Prostate gland (tissue), 2 donors: ENCODE measurements at regions not wholly inside any gene's neighbourhood (a gene's known extent, or its start where the extent isn't known, plus 50 kb on each side); places are given as distances from the start of the nearest gene placed in this dataset.

Experiments used
- DNase-seq: peaks from one replicate; pipeline ENCODE4 v3.0.0-alpha.2; 2019; ENCODE audit warnings: low spot score
- H3K27ac ChIP-seq, 2 donors: fragments of 200-600 bp; sonication (generic); 2 replicates each; pipeline ENCODE4 v1.5.1; 2017 to 2019
- H3K27me3 ChIP-seq: fragments of 200-600 bp; sonication (generic); replicated peaks from 2 replicates; pipeline ENCODE4 v1.5.1; 2019; ENCODE audit not compliant: insufficient read depth
- H3K36me3 ChIP-seq, 2 donors: fragments of 200-600 bp; sonication (generic); 1 replicate in 1 of 2; 2 replicates in 1 of 2; pipeline versions ENCODE4 v1.5.1 to v1.8.1; 2017 to 2019
- H3K4me1 ChIP-seq: fragments of 200-600 bp; sonication (generic); replicated peaks from 2 replicates; pipeline ENCODE4 v1.5.1; 2019
- H3K4me3 ChIP-seq, 2 donors: fragments of 200-600 bp; sonication (generic); 2 replicates each; pipeline ENCODE4 v1.5.1; 2017 to 2019
- H3K9me3 ChIP-seq: fragments of 200-600 bp; sonication (generic); 2 replicates; pipeline ENCODE4 v1.5.1; 2017
- POLR2A ChIP-seq: fragments of 450-650 bp; IDR thresholded peaks from one replicate; pipeline ENCODE4 v1.6.1; 2016; ENCODE audit warnings: antibody characterized with exemption, mild to moderate bottlenecking
- POLR2AphosphoS5 ChIP-seq: sonication (generic); formaldehyde crosslinking; IDR thresholded peaks from one replicate; pipeline ENCODE4 v1.6.1; 2017; ENCODE audit warnings: antibody characterized with exemption
- WGBS: methylation state at CpG from one replicate; pipeline ENCODE4 v1.1.5; 2018; 5-methylcytosine and 5-hydroxymethylcytosine counted together
- intact Hi-C: fragments of 100-400 bp; cut with DNase I; formaldehyde crosslinking; loops from one replicate; pipeline ENCODE4 v1.14.2; 2022
- TF ChIP-seq, protein P1 (sequence below), 4 experiments: fragments of 200-600 bp in 2 of 4; fragments of 450-650 bp in 2 of 4; sonication (generic) in 2 of 4; IDR thresholded peaks; 1 replicate in 3 of 4; 2 replicates in 1 of 4; pipeline ENCODE4 v1.5.1; 2016 to 2019; ENCODE audit warnings: antibody characterized with exemption in 4 of 4, mild to moderate bottlenecking in 2 of 4, moderate library complexity in 2 of 4

DNA sequence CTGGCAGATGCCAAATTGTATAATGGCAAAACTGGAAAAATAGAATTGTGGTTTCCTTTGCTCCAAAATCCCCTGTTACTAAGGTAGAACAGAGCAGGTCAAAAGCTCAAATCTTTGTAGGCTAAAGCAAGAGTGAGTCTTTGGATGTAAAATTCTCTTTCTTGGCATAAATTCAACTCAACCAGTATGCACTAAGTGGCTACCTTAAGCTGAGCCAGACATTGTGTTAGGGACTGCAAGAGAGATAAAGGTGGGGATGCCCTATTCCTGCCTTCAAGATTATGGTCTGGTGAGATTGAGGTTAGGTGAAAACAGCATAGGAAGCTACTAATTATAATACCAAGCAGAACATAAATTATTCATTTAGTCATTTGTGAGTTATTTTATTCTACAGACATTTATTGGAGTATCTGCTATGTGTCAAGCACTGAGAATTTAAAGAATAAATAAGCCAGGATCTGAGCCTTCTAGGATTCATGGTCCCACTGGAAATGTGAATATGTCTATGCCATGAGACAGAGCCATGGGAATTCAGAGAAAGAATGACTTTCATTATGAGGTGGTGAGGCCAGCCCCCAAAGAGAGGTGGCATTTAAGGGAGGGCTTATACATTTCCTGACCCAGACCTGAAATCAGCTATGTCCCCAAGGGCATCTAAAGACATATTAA, 198.0 kb upstream of the NCKAP5 start:
- Histone ChIP-seq H3K4me1 (no peaks in the 10 kb centered on the region), H3K27me3 (peaks cover 3% of the 10 kb centered on the region), H3K9me3 (no peaks in the 10 kb centered on the region), H3K27ac (no peak overlapping the region), H3K36me3 (no peaks in the 10 kb centered on the region), H3K4me3 (no peak overlapping the region)
- TF ChIP-seq POLR2A, result no peak
- no peak for TF ChIP-seq POLR2AphosphoS5
- TF ChIP-seq, protein P1, sequence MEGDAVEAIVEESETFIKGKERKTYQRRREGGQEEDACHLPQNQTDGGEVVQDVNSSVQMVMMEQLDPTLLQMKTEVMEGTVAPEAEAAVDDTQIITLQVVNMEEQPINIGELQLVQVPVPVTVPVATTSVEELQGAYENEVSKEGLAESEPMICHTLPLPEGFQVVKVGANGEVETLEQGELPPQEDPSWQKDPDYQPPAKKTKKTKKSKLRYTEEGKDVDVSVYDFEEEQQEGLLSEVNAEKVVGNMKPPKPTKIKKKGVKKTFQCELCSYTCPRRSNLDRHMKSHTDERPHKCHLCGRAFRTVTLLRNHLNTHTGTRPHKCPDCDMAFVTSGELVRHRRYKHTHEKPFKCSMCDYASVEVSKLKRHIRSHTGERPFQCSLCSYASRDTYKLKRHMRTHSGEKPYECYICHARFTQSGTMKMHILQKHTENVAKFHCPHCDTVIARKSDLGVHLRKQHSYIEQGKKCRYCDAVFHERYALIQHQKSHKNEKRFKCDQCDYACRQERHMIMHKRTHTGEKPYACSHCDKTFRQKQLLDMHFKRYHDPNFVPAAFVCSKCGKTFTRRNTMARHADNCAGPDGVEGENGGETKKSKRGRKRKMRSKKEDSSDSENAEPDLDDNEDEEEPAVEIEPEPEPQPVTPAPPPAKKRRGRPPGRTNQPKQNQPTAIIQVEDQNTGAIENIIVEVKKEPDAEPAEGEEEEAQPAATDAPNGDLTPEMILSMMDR (IDR thresholded peaks at IDR 0.05), result no peak
- intact Hi-C loops, result no loop called here
- no peak for DNase-seq

DNA sequence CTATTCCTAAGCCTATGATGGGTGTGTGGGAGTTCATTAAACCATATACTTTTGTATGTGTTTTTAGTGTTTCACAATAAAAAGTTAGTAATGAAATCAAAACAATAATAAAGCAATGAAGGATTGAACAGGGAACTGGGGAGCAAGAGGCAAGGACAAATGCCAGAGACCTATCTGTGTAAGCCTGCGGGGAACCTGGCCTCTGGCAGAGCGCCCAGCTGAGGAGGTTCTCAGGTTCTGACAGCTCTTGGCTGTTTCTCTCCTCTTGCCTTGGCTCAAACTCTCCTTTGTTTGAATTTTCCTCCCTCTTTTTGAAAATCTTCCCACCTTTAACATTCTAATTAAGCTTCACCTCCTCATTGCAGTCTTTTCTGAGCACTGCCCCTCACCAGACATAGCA, 200.0 kb upstream of the NCKAP5 start:
- peak; percentile 59 for DNase-seq
- 24% methylated on average over 2 of the region's 2 CpGs for WGBS
- no peak overlapping the region for H3K4me3 ChIP-seq
- H3K9me3 ChIP-seq, result no peaks in the 10 kb centered on the region
- H3K4me1 ChIP-seq, result no peaks in the 10 kb centered on the region
- H3K27ac ChIP-seq, result no peak overlapping the region
- H3K27me3 ChIP-seq, result peaks cover under 1% of the 10 kb centered on the region
- intact Hi-C loops, result no loop called here
- no peak for TF ChIP-seq POLR2A
- TF ChIP-seq POLR2AphosphoS5, result no peak
- TF ChIP-seq, protein P1 (IDR thresholded peaks at IDR 0.05), result no peak
- H3K36me3 ChIP-seq, result no peaks in the 10 kb centered on the region

DNA sequence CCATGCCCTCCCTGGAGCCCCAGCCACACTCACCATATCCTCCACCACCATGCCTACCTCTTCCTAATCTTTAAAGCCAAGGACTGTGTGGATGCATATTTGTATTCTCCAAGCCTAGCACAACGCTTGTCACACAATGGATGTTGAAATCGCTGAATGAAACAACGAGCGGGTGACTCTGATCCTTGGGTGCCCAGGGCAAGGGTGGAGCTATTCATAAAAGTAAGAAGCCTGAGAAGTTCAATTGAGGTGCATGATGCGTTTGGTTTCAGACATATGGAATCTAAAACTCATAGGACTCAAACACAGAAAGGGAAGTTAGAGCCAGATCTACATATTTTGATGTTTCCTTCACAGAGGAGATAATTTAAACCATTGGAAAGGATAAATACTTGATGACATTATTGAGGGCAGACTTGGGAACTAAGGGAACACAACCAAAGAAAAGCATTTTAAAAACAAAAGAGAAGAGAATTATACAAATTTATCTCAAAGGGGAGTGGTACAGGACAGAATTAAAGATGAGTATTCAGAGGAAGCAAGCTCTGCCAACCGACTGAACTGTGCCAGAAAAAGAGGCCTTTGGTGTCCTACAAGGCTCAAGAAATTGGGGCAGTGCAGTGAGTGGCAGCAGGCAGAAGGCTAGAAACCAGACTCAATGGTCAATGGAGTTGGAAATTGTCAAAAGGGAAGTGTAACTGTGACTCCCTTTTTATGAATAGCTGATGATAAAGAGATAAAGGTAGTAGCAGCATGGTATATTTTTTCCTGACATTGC, 200.6 kb upstream of the NCKAP5 start:
- intact Hi-C loops, result no loop called here
- Histone ChIP-seq H3K36me3 (no peaks in the 10 kb centered on the region), H3K4me3 (no peak overlapping the region), H3K27me3 (no peaks in the 10 kb centered on the region), H3K9me3 (no peaks in the 10 kb centered on the region), H3K4me1 (no peaks in the 10 kb centered on the region), H3K27ac (no peak overlapping the region)
- 51% methylated on average over 6 of the region's 6 CpGs for WGBS
- TF ChIP-seq POLR2A (no peak), POLR2AphosphoS5 (no peak)
- TF ChIP-seq, protein P1 (IDR thresholded peaks at IDR 0.05), result no peak
- DNase-seq, result no peak

DNA sequence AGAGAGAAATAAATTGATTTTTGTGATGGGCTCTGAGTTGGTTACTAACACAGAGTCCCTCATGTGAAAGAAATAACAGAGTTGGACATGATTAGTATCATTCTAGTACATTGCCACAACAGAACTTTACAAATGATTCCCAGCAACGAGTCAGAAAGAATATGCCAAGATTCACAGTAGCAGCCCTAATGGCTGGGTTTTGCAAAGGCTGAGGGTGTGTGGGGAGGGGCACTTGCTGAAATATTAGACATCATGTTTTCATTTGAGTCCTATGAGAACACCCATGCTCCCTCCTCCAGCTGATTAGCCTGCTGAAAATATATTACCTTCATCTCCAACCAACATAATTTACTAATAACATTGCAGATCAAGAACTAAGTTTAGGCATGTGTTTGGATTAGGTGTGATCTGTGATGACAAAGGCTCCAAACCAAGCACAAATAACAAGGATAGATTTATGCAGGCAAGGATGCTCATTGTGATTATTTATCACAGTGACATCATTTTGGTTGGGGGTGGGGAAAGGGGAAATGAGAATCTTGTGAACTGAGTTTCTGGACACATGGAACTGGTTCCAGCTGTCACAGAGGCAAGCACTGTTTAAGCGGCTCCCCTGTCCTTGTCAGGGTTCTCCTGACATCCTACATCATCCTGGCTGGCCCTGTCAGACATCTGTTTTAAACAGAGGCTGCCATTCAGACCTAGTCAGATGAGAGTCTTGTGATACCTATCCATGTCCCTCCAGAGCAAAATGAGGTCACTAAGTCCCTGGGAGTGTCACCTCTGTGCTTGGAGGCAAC, 205.8 kb upstream of the NCKAP5 start:
- intact Hi-C loops, result no loop called here
- TF ChIP-seq, protein P1 (IDR thresholded peaks at IDR 0.05), result no peak
- TF ChIP-seq POLR2A (no peak), POLR2AphosphoS5 (no peak)
- Histone ChIP-seq H3K27ac (peak overlapping the region in 1 of 2 donors; percentile 14), H3K36me3 (no peaks in the 10 kb centered on the region), H3K4me3 (no peak overlapping the region), H3K9me3 (no peaks in the 10 kb centered on the region), H3K4me1 (no peaks in the 10 kb centered on the region), H3K27me3 (no peaks in the 10 kb centered on the region)
- WGBS, result 29% methylated on average over 2 of the region's 2 CpGs
- no peak for DNase-seq
